CD14-positive monocyte (primary cell): ENCODE measurements at regions not wholly inside any gene's neighbourhood (a gene's known extent, or its start where the extent isn't known, plus 50 kb on each side); places are given as distances from the start of the nearest gene placed in this dataset.

Experiments used
- DNase-seq, 3 donors: peaks; one replicate each; pipeline ENCODE4 v3.0.0-alpha.2; 2011 to 2022
- H2AFZ ChIP-seq: 2 replicates; pipeline ENCODE4 v1.6.0; 2012; ENCODE audit warnings: mild to moderate bottlenecking, low read depth, low read length, inconsistent platforms; ENCODE audit not compliant: insufficient read depth, poor library complexity, severe bottlenecking
- H3K27ac ChIP-seq, 2 donors: 1 replicate in 1 of 2; 2 replicates in 1 of 2; pipeline ENCODE4 v1.5.1; 2012 to 2013; ENCODE audit warnings: low read length in 2 of 2, control low read depth in 1 of 2, inconsistent platforms in 1 of 2, low read depth in 1 of 2, mild to moderate bottlenecking in 1 of 2
- H3K27me3 ChIP-seq, 2 donors: one replicate each; pipeline versions ENCODE4 v1.6.0 to v1.6.1; 2011 to 2013; ENCODE audit warnings: low read length in 2 of 2; ENCODE audit not compliant: control insufficient read depth in 2 of 2, insufficient read depth in 2 of 2
- H3K36me3 ChIP-seq, 2 donors: replicated peaks in 1 of 2; 1 replicate in 1 of 2; 2 replicates in 1 of 2; pipeline versions ENCODE4 v1.5.1 to v1.6.1; 2012 to 2013; ENCODE audit warnings: low read length in 2 of 2, control low read depth in 1 of 2, inconsistent platforms in 1 of 2, mild to moderate bottlenecking in 1 of 2; ENCODE audit not compliant: insufficient read depth in 2 of 2, control insufficient read depth in 1 of 2
- H3K4me1 ChIP-seq, 2 donors: 1 replicate in 1 of 2; 2 replicates in 1 of 2; pipeline versions ENCODE4 v1.5.1 to v1.6.1; 2012 to 2013; ENCODE audit warnings: low read length in 2 of 2, control low read depth in 1 of 2, inconsistent platforms in 1 of 2, mild to moderate bottlenecking in 1 of 2, moderate library complexity in 1 of 2; ENCODE audit not compliant: insufficient read depth in 2 of 2, control insufficient read depth in 1 of 2
- H3K4me2 ChIP-seq: replicated peaks from 2 replicates; pipeline ENCODE3; 2012; ENCODE audit warnings: low read length, moderate library complexity, mild to moderate bottlenecking; ENCODE audit not compliant: poor library complexity, severe bottlenecking; ENCODE audit errors: extremely low read depth
- H3K4me3 ChIP-seq, 3 experiments: fragments of 200-600 bp in 1 of 3; sonication (generic) in 1 of 3; replicated peaks in 1 of 3; 1 replicate in 2 of 3; 2 replicates in 1 of 3; pipeline ENCODE4 v1.5.1; 2011 to 2013; ENCODE audit warnings: low read length in 3 of 3, mild to moderate bottlenecking in 3 of 3, control low read depth in 2 of 3, low read depth in 2 of 3, inconsistent platforms in 1 of 3, moderate library complexity in 1 of 3
- H3K79me2 ChIP-seq: 2 replicates; pipeline ENCODE4 v1.6.0; 2012; ENCODE audit warnings: mild to moderate bottlenecking, control low read depth, inconsistent platforms, low read length, moderate library complexity; ENCODE audit not compliant: insufficient read depth
- H3K9ac ChIP-seq: 2 replicates; pipeline ENCODE4 v1.6.0; 2017; ENCODE audit warnings: low read length, mild to moderate bottlenecking; ENCODE audit not compliant: insufficient read depth, poor library complexity, severe bottlenecking
- H3K9me3 ChIP-seq, 2 donors: replicated peaks in 1 of 2; 1 replicate in 1 of 2; 2 replicates in 1 of 2; pipeline versions ENCODE4 v1.5.1 to v1.6.1; 2012 to 2013; ENCODE audit warnings: low read length in 2 of 2, control low read depth in 1 of 2; ENCODE audit not compliant: control insufficient read depth in 1 of 2, insufficient read depth in 1 of 2
- H4K20me1 ChIP-seq: 2 replicates; pipeline ENCODE4 v1.6.0; 2012; ENCODE audit warnings: mild to moderate bottlenecking, low read length, control low read depth, moderate library complexity; ENCODE audit not compliant: insufficient read depth
- H3K27ac Mint-ChIP-seq, 7 donors: one replicate each; pipeline ENCODE4 v1.8.0; 2020; ENCODE audit warnings: mild to moderate bottlenecking in 7 of 7, mixed read lengths in 7 of 7, moderate library complexity in 6 of 7, inconsistent platforms in 2 of 7
- H3K27me3 Mint-ChIP-seq, 3 donors: one replicate each; pipeline ENCODE4 v1.8.0; 2021 to 2022; ENCODE audit warnings: low read depth in 3 of 3, mild to moderate bottlenecking in 3 of 3, mixed read lengths in 3 of 3, moderate library complexity in 3 of 3, inconsistent platforms in 1 of 3
- H3K36me3 Mint-ChIP-seq, 2 donors: one replicate each; pipeline ENCODE4 v1.8.0; 2020; ENCODE audit warnings: mixed read lengths in 2 of 2, inconsistent platforms in 1 of 2, mild to moderate bottlenecking in 1 of 2
- H3K4me1 Mint-ChIP-seq: one replicate; pipeline ENCODE4 v1.8.0; 2020; ENCODE audit warnings: mild to moderate bottlenecking, mixed read lengths
- H3K4me3 Mint-ChIP-seq, 2 donors: one replicate each; pipeline ENCODE4 v1.8.0; 2020; ENCODE audit warnings: mild to moderate bottlenecking in 2 of 2, mixed read lengths in 2 of 2, moderate library complexity in 1 of 2
- H3K9me3 Mint-ChIP-seq, 7 donors: one replicate each; pipeline ENCODE4 v1.8.0; 2020 to 2022; ENCODE audit warnings: mixed read lengths in 7 of 7, mild to moderate bottlenecking in 6 of 7, moderate library complexity in 6 of 7, inconsistent platforms in 2 of 7
- WGBS: methylation state at CpG from one replicate; pipeline ENCODE4 v1.1.5; 2013; ENCODE audit warnings: missing lambda C conversion rate; ENCODE audit not compliant: insufficient coverage; 5-methylcytosine and 5-hydroxymethylcytosine counted together
- intact Hi-C, 2 donors: fragments of 100-400 bp; cut with micrococcal nuclease; formaldehyde crosslinking; loops; one replicate each; pipeline versions ENCODE4 v1.15.0 to v1.15.1; 2023
- TF ChIP-seq, protein P1 (sequence below): fragments of 200-600 bp; IDR thresholded peaks from one replicate; pipeline ENCODE4 v1.8.0; 2022; ENCODE audit warnings: antibody characterized with exemption, mild to moderate bottlenecking

DNA sequence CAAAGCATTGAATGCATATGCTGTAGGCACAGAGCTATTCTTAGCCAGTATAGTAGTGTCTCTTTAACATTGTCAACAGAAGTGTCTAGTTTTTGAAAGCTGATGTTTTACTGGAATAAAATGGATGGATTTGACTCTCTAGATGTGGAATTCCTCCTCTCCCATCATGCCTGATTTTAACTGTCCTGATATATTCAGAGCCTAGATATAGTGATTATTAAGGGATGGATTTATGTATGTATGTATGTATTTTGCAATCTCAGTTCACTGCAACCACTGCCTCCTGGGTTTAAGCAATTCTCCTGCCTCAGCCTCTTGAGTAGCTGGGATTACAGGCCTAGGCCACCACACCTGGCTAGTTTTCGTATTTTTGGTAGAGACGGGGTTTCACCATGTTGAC lies 144.8 kb upstream of the NAV3 start:
- Mint-ChIP-seq H3K36me3 (no peaks in the 10 kb centered on the region), H3K27me3 (peaks cover 2 to 7% (median 3%) of the 10 kb centered on the region in 3 donors), H3K4me3 (no peak overlapping the region), H3K9me3 (no peaks in the 10 kb centered on the region), H3K27ac (no peak overlapping the region), H3K4me1 (peaks cover 1% of the 10 kb centered on the region)
- Histone ChIP-seq H3K4me3 (no peak overlapping the region), H3K27me3 (no peaks in the 10 kb centered on the region), H3K27ac (no peak overlapping the region), H3K4me1 (no peaks in the 10 kb centered on the region), H3K36me3 (no peaks in the 10 kb centered on the region), H3K4me2 (no peak overlapping the region), H4K20me1 (no peaks in the 10 kb centered on the region), H3K79me2 (no peaks in the 10 kb centered on the region), H3K9me3 (no peaks in the 10 kb centered on the region), H3K9ac (no peak overlapping the region), H2AFZ (no peak overlapping the region)
- TF ChIP-seq, protein P1, sequence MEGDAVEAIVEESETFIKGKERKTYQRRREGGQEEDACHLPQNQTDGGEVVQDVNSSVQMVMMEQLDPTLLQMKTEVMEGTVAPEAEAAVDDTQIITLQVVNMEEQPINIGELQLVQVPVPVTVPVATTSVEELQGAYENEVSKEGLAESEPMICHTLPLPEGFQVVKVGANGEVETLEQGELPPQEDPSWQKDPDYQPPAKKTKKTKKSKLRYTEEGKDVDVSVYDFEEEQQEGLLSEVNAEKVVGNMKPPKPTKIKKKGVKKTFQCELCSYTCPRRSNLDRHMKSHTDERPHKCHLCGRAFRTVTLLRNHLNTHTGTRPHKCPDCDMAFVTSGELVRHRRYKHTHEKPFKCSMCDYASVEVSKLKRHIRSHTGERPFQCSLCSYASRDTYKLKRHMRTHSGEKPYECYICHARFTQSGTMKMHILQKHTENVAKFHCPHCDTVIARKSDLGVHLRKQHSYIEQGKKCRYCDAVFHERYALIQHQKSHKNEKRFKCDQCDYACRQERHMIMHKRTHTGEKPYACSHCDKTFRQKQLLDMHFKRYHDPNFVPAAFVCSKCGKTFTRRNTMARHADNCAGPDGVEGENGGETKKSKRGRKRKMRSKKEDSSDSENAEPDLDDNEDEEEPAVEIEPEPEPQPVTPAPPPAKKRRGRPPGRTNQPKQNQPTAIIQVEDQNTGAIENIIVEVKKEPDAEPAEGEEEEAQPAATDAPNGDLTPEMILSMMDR, result no peak
- intact Hi-C loops, result no loop called here
- no peak for DNase-seq
- 100% methylated on average over 2 of the region's 2 CpGs for WGBS

DNA sequence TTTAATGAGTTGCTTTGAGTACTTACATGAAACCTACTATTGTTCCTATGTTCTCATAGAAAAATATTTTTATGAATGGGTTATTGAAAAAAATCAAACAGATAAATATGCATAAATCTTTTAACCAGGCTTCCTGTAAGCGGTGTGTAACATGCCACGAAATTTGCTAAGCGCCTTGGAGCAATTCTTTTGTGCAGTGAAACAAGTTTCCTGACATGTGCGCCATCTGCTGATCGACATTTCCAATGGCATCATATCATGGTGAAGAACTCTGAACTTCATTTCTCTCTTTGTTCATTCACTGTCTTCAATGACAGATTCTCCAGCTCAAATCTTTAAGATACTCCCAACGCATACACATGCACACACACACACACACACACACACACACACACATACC lies 145.6 kb upstream of the NAV3 start:
- intact Hi-C loops, result no loop called here
- Histone ChIP-seq H3K27me3 (no peaks in the 10 kb centered on the region), H2AFZ (no peak overlapping the region), H3K9me3 (no peaks in the 10 kb centered on the region), H3K4me1 (no peaks in the 10 kb centered on the region), H3K4me3 (no peak overlapping the region), H3K27ac (no peak overlapping the region), H4K20me1 (no peaks in the 10 kb centered on the region), H3K4me2 (no peak overlapping the region), H3K36me3 (no peaks in the 10 kb centered on the region), H3K79me2 (no peaks in the 10 kb centered on the region), H3K9ac (no peak overlapping the region)
- Mint-ChIP-seq H3K27ac (no peak overlapping the region), H3K36me3 (no peaks in the 10 kb centered on the region), H3K9me3 (no peaks in the 10 kb centered on the region), H3K4me3 (no peak overlapping the region), H3K27me3 (peaks cover 2 to 7% (median 3%) of the 10 kb centered on the region in 3 donors), H3K4me1 (peaks cover 1% of the 10 kb centered on the region)
- DNase-seq, result no peak
- TF ChIP-seq, protein P1, result no peak
- 7% methylated on average over 6 of the region's 6 CpGs for WGBS
